ENCODE measurements at regions not wholly inside any gene's neighbourhood (a gene's known extent, or its start where the extent isn't known, plus 50 kb on each side); places are given as distances from the start of the nearest gene placed in this dataset.

- TF ChIP-seq CTCF (IDR thresholded peaks at IDR 0.05; ENCODE audit: low read depth, low read length, poor library complexity, severe bottlenecking) (no peak), EZH2phosphoT487 (IDR thresholded peaks at IDR 0.05; ENCODE audit: borderline replicate concordance, low read length) (no peak)
Observed at GRCh38 chr4:56757821-56758411, 63.6 kb downstream of the SPINK2 start.
